ENCODE measurements at regions not wholly inside any gene's neighbourhood (a gene's known extent, or its start where the extent isn't known, plus 50 kb on each side); places are given as distances from the start of the nearest gene placed in this dataset.

DNA sequence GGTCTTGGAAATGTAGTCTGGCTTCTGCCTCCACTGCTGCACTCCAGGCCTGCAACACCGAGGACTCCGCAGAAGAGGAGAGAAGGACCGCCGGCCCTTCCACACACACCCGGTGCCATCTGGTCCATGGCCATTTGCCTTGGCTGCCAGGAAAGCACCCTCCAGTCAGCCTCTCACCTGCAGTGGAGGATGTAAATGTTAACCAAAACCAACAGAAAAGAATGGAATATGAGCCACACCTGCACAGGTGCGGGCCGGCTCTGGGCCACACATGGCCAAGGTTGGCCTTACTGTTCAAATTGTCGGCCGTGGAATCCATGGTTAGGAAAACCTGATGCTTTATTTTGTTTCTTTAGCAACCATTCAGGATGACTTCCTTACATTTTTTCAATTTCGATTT is 178.3 kb upstream of the C2CD4B start:
- TF ChIP-seq CTCF (IDR thresholded peaks at IDR 0.05): no peak
- TF ChIP-seq POLR2AphosphoS5 (IDR thresholded peaks at IDR 0.05; ENCODE audit: insufficient read depth in 1 of 2, low read depth in 1 of 2): no peak
